Activated T-cell treated with anti-CD3 and anti-CD28 coated beads, Interleukin-2, amount 50 U/mL, for 4 hours (primary cell): ENCODE measurements at regions not wholly inside any gene's neighbourhood (a gene's known extent, or its start where the extent isn't known, plus 50 kb on each side); places are given as distances from the start of the nearest gene placed in this dataset.

Experiments used
- ATAC-seq, 2 donors: fragments of 200-7000 bp; cut with Tn5 transposase; one replicate each; pipeline ENCODE4 v1.10.0; 2021
- DNase-seq: peaks from one replicate; pipeline ENCODE4 v3.0.0-alpha.2; 2020
- H3K27me3 Mint-ChIP-seq: one replicate; pipeline ENCODE4 v1.8.0; 2021; ENCODE audit warnings: low read depth, mixed read lengths
- H3K36me3 Mint-ChIP-seq: one replicate; pipeline ENCODE4 v1.8.0; 2022; ENCODE audit warnings: mixed read lengths; ENCODE audit not compliant: insufficient read depth
- H3K4me1 Mint-ChIP-seq: one replicate; pipeline ENCODE4 v1.8.0; 2021; ENCODE audit warnings: low read depth, mixed read lengths
- H3K4me3 Mint-ChIP-seq: one replicate; pipeline ENCODE4 v1.8.0; 2021; ENCODE audit warnings: mild to moderate bottlenecking, moderate library complexity, mixed read lengths
- H3K9me3 Mint-ChIP-seq: one replicate; pipeline ENCODE4 v1.8.0; 2021; ENCODE audit warnings: mixed read lengths

DNA sequence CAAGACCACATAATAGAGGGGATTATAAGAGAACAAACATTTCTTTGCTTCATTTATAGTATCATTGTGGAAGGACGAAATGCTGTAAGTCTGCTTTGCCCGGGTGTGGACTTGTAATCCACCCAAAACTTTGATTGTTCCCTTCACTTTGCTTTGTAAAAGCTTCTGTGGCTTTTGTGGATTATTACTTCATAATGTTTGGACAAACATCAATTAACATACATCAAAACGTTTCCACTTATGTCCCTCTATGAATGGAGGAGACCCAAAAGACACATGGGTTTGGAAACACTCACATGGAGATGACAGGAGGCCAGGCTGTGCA lies 415.4 kb downstream of the SPRY1 start:
- no peak overlapping the region for H3K4me3 Mint-ChIP-seq
- H3K9me3 Mint-ChIP-seq = no peaks in the 10 kb centered on the region
- no peak for DNase-seq
- no peaks in the 10 kb centered on the region for H3K36me3 Mint-ChIP-seq
- no peak for ATAC-seq
- H3K4me1 Mint-ChIP-seq = no peaks in the 10 kb centered on the region
- H3K27me3 Mint-ChIP-seq = no peaks in the 10 kb centered on the region

DNA sequence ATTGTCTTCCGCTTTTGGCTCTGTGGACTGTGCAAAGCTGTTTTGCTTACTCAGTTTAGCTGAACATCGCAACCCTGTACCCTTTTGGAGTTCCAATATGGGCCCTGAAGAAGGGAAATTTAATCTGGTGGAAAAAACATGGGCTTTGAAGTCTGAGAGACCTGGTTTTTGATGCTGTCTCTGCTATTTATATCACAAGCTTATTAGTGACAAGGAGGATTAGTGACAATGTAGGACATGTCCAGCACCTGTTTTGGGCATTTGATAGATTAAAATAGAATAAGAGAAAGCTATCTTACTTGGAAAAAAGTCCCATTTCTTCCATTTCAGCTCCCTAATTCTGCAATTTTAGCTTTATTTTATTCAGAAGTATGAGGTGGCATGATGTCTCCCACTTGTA lies 417.3 kb downstream of the SPRY1 start:
- no peaks in the 10 kb centered on the region for H3K36me3 Mint-ChIP-seq
- DNase-seq (no peak), ATAC-seq (no peak)
- no peaks in the 10 kb centered on the region for H3K9me3 Mint-ChIP-seq
- H3K27me3 Mint-ChIP-seq = no peaks in the 10 kb centered on the region
- no peaks in the 10 kb centered on the region for H3K4me1 Mint-ChIP-seq
- H3K4me3 Mint-ChIP-seq = no peak overlapping the region

- no peaks in the 10 kb centered on the region for H3K9me3 Mint-ChIP-seq
Measured at GRCh38 chr4:123816462-123816861, 419.9 kb downstream of the SPRY1 start.

GRCh38 chr4:123817025-123817688 lies 420.6 kb downstream of the SPRY1 start:
- no peaks in the 10 kb centered on the region for H3K27me3 Mint-ChIP-seq
- H3K36me3 Mint-ChIP-seq = no peaks in the 10 kb centered on the region
- ATAC-seq (no peak), DNase-seq (no peak)
- no peaks in the 10 kb centered on the region for H3K4me1 Mint-ChIP-seq
- H3K9me3 Mint-ChIP-seq = no peaks in the 10 kb centered on the region
- H3K4me3 Mint-ChIP-seq = no peak overlapping the region

More at GRCh38 chr4:123816462-123816861, 419.9 kb downstream of the SPRY1 start:
- H3K4me1 Mint-ChIP-seq = no peaks in the 10 kb centered on the region
- DNase-seq (no peak), ATAC-seq (no peak)
- H3K27me3 Mint-ChIP-seq = no peaks in the 10 kb centered on the region
- H3K36me3 Mint-ChIP-seq = no peaks in the 10 kb centered on the region
- no peak overlapping the region for H3K4me3 Mint-ChIP-seq

- Mint-ChIP-seq H3K27me3 (no peaks in the 10 kb centered on the region), H3K36me3 (no peaks in the 10 kb centered on the region), H3K9me3 (no peaks in the 10 kb centered on the region), H3K4me1 (no peaks in the 10 kb centered on the region), H3K4me3 (no peak overlapping the region)
- ATAC-seq (no peak), DNase-seq (no peak)
Measured at GRCh38 chr4:123819362-123820035, 422.9 kb downstream of the SPRY1 start.

DNA sequence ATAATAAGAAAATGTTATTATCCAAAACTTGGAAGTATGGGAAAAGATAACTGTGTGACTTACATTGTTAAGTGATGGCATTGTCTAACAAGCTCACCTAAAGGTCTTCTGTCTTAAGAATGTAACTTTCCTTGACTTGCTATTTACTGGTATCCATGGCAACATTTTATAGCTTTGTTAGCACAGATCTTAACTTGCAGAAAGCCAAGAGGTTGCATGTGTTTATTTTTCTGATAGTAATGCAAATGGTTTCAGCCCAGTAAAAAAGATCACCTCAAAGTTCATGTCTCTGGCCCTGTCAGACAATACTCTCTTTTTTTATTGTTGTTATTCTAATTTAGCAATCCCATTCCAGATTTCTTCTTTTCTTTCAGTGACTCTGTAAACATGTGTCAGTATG lies 425.3 kb downstream of the SPRY1 start:
- H3K4me3 Mint-ChIP-seq = no peak overlapping the region
- DNase-seq (no peak), ATAC-seq (no peak)
- no peaks in the 10 kb centered on the region for H3K9me3 Mint-ChIP-seq
- H3K36me3 Mint-ChIP-seq = no peaks in the 10 kb centered on the region
- no peaks in the 10 kb centered on the region for H3K4me1 Mint-ChIP-seq
- no peaks in the 10 kb centered on the region for H3K27me3 Mint-ChIP-seq

DNA sequence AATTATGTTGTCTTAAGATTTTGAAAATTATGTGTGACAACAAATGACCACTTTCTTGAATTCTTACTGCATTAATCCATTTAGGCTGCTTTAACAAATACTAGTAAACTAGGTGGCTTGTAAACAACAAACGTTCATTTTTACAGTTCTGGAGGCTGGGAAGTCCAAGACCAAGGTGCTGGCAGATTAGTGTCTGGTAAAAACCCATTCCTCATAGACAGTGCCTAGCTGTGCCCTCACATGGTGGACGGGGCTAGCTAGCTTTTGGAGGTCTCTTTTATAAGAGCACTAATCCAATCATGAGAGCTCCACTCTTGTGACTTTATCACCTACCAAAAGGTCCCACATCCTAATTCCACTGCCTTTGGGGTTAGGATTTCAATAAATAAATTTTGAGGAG lies 425.8 kb downstream of the SPRY1 start:
- no peaks in the 10 kb centered on the region for H3K27me3 Mint-ChIP-seq
- H3K4me1 Mint-ChIP-seq = no peaks in the 10 kb centered on the region
- ATAC-seq (no peak), DNase-seq (no peak)
- no peak overlapping the region for H3K4me3 Mint-ChIP-seq
- no peaks in the 10 kb centered on the region for H3K9me3 Mint-ChIP-seq
- no peaks in the 10 kb centered on the region for H3K36me3 Mint-ChIP-seq

DNA sequence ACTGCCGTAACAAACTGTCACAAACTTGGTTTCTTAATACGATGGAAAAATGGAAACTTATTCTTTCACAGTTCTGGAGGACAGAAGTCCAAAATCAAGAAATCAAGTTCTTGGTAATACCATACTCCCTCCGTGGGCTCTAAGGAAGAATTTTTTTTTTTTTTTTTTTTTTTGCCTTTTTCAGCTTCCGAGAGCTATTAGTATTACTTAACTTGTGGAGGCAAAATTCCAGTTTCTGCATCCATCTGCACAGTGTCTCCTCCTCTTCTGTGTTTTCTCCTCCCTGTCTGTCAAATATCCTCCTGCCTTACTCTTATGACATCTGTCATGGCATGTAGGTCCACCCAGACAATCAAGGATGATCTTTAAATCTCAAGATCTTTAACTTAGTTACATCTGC lies 426.6 kb downstream of the SPRY1 start:
- H3K4me3 Mint-ChIP-seq = no peak overlapping the region
- no peak for DNase-seq
- ATAC-seq = no peak
- H3K9me3 Mint-ChIP-seq = no peaks in the 10 kb centered on the region
- H3K27me3 Mint-ChIP-seq = no peaks in the 10 kb centered on the region
- no peaks in the 10 kb centered on the region for H3K36me3 Mint-ChIP-seq
- no peaks in the 10 kb centered on the region for H3K4me1 Mint-ChIP-seq

- Mint-ChIP-seq H3K4me3 (no peak overlapping the region), H3K27me3 (no peaks in the 10 kb centered on the region), H3K9me3 (no peaks in the 10 kb centered on the region), H3K36me3 (no peaks in the 10 kb centered on the region), H3K4me1 (no peaks in the 10 kb centered on the region)
- DNase-seq (no peak), ATAC-seq (no peak)
Measured at GRCh38 chr4:123824524-123824923, 427.9 kb downstream of the SPRY1 start.

GRCh38 chr4:123825596-123826291 lies 429.1 kb downstream of the SPRY1 start:
- no peaks in the 10 kb centered on the region for H3K36me3 Mint-ChIP-seq
- no peaks in the 10 kb centered on the region for H3K9me3 Mint-ChIP-seq
- no peaks in the 10 kb centered on the region for H3K4me1 Mint-ChIP-seq
- no peak for ATAC-seq
- no peak overlapping the region for H3K4me3 Mint-ChIP-seq
- H3K27me3 Mint-ChIP-seq = no peaks in the 10 kb centered on the region
- DNase-seq = no peak

DNA sequence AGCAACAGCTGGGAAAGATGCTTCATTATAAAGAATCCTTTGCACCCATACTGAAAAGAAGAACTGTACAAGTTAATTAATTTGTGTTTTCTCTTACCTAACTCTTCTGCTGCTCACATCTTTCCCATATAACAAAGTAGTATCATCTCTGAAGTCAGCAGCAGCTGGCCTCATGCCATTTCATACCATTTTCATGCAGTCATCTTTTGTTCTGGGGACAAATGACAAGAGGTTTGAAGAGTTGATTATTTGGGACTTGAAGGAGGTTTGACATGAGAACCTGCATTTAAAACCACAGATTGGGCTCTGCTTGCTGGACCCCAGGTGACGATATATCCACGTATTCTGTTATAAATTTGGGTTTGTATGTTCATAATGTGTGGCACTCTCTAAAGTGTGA lies 430.3 kb downstream of the SPRY1 start:
- no peak overlapping the region for H3K4me3 Mint-ChIP-seq
- no peak for ATAC-seq

GRCh38 chr4:123827511-123827910 lies 430.9 kb downstream of the SPRY1 start:
- no peak for DNase-seq

More for the DNA sequence above, 430.3 kb downstream of the SPRY1 start:
- H3K9me3 Mint-ChIP-seq = no peaks in the 10 kb centered on the region
- no peaks in the 10 kb centered on the region for H3K4me1 Mint-ChIP-seq
- DNase-seq = no peak
- H3K27me3 Mint-ChIP-seq = no peaks in the 10 kb centered on the region
- H3K36me3 Mint-ChIP-seq = no peaks in the 10 kb centered on the region

DNA sequence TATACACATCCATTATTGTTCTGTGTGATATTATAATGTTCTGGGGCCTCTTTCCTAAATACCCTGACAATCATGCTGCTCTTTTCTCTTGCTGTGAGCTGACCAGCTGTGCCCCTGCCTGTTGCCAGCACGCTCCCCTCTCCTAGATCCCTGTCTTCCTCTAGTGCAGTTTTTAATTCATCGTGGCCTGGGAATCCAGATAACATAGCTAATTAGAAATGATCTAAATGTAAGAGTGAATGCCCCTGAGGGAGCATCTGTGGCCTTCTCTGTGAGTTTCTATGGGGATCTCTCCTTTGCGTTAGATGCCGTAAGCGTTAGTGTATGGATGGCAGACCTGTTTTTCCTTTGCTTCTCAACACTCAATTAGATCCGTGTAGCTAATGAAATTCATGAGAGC lies 434.3 kb downstream of the SPRY1 start:
- ATAC-seq (no peak), DNase-seq (no peak)
- no peaks in the 10 kb centered on the region for H3K9me3 Mint-ChIP-seq
- H3K4me3 Mint-ChIP-seq = no peak overlapping the region
- no peaks in the 10 kb centered on the region for H3K36me3 Mint-ChIP-seq
- H3K4me1 Mint-ChIP-seq = no peaks in the 10 kb centered on the region
- H3K27me3 Mint-ChIP-seq = no peaks in the 10 kb centered on the region

More at GRCh38 chr4:123827511-123827910, 430.9 kb downstream of the SPRY1 start:
- ATAC-seq = no peak
- Mint-ChIP-seq H3K36me3 (no peaks in the 10 kb centered on the region), H3K4me1 (no peaks in the 10 kb centered on the region), H3K9me3 (no peaks in the 10 kb centered on the region), H3K27me3 (no peaks in the 10 kb centered on the region), H3K4me3 (no peak overlapping the region)

GRCh38 chr4:123832173-123833026 lies 435.8 kb downstream of the SPRY1 start:
- Mint-ChIP-seq H3K36me3 (no peaks in the 10 kb centered on the region), H3K4me1 (no peaks in the 10 kb centered on the region), H3K9me3 (no peaks in the 10 kb centered on the region), H3K4me3 (no peak overlapping the region), H3K27me3 (no peaks in the 10 kb centered on the region)
- no peak for ATAC-seq
- DNase-seq = no peak
